HepG2 (cell line): ENCODE measurements at regions not wholly inside any gene's neighbourhood (a gene's known extent, or its start where the extent isn't known, plus 50 kb on each side); places are given as distances from the start of the nearest gene placed in this dataset.

Experiments used
- ATAC-seq: fragments of 200-7000 bp; cut with Tn5 transposase; 3 replicates; pipeline ENCODE4 v1.9.1; 2020; ENCODE audit warnings: mild to moderate bottlenecking, moderate library complexity
- BruUV-seq: library from RNA; stranded (reverse); fragments of 400-500 nt; replicated peaks from 2 replicates; lab custom pipeline; 2021; lab: Mats Ljungman, UMichigan
- CTCF ChIA-PET: fragments of 300-600 bp; formaldehyde crosslinking; extraction: SDS; loops from one replicate; lab custom pipeline; 2021; ENCODE audit warnings: low total read pairs, inconsistent platforms, low intra/inter-chr PET ratio; lab: Yijun Ruan, JAX
- POLR2A ChIA-PET: fragments of 350-600 bp; sonication (Branson Sonifier 250); formaldehyde crosslinking; loops from one replicate; lab custom pipeline; 2020; ENCODE audit warnings: antibody characterized with exemption, inconsistent platforms; lab: Yijun Ruan, JAX
- DNase-seq: peaks from one replicate; pipeline ENCODE4 v3.0.0-alpha.2; 2015; ENCODE audit warnings: low spot score
- FAIRE-seq: peaks from 3 replicates; lab custom pipeline; 2011; peaks lifted over from hg19 to GRCh38; lab: Jason Lieb, UNC
- H2AFZ ChIP-seq: one replicate; pipeline ENCODE4 v1.6.1; 2011; ENCODE audit warnings: low read length, inconsistent platforms
- H3K27ac ChIP-seq: fragments of 300-600 bp; 3 replicates; pipeline ENCODE4 v1.8.0; 2011; ENCODE audit warnings: mixed run types, mild to moderate bottlenecking, mixed read lengths, low read length, inconsistent platforms; ENCODE audit not compliant: insufficient read depth; ENCODE audit errors: extremely low read length
- H3K27me3 ChIP-seq, 2 experiments: fragments of 200-600 bp in 1 of 2; 2 replicates in 1 of 2; 3 replicates in 1 of 2; pipeline versions ENCODE4 v1.6.0 to v1.8.0; 2011; ENCODE audit warnings: low read length in 2 of 2, mild to moderate bottlenecking in 2 of 2, moderate library complexity in 2 of 2, inconsistent platforms in 1 of 2; ENCODE audit not compliant: insufficient read depth in 2 of 2, control insufficient read depth in 1 of 2
- H3K36me3 ChIP-seq, 2 experiments: fragments of 200-600 bp in 1 of 2; replicated peaks in 1 of 2; 2 replicates in 1 of 2; 3 replicates in 1 of 2; pipeline versions ENCODE4 v1.5.1 to v1.8.0; 2011; ENCODE audit warnings: low read length in 2 of 2, inconsistent platforms in 1 of 2; ENCODE audit not compliant: insufficient read depth in 2 of 2, control insufficient read depth in 1 of 2
- H3K4me1 ChIP-seq: 2 replicates; pipeline ENCODE4 v1.5.1; 2012; ENCODE audit warnings: low read length, inconsistent platforms; ENCODE audit not compliant: insufficient read depth
- H3K4me2 ChIP-seq: 2 replicates; pipeline ENCODE4 v1.6.0; 2011; ENCODE audit warnings: low read depth, low read length, inconsistent platforms
- H3K4me3 ChIP-seq, 3 experiments: fragments of 200-600 bp in 1 of 3; sonication (generic), shearing (Covaris generic) in 1 of 3; replicated peaks in 1 of 3; 2 replicates each; pipeline ENCODE4 v1.5.1; 2011 to 2016; ENCODE audit warnings: low read length in 3 of 3, inconsistent platforms in 2 of 3, low read depth in 2 of 3, mild to moderate bottlenecking in 2 of 3, control low read depth in 1 of 3, mixed read lengths in 1 of 3; ENCODE audit not compliant: insufficient read depth in 1 of 3
- H3K79me2 ChIP-seq: one replicate; pipeline ENCODE4 v1.6.1; 2011; ENCODE audit warnings: low read length, inconsistent platforms; ENCODE audit not compliant: insufficient read depth
- H3K9ac ChIP-seq: 2 replicates; pipeline ENCODE4 v1.6.0; 2011; ENCODE audit warnings: mild to moderate bottlenecking, low read depth, low read length, inconsistent platforms; ENCODE audit not compliant: insufficient read depth
- H3K9me3 ChIP-seq: 2 replicates; pipeline ENCODE4 v1.5.1; 2012; ENCODE audit warnings: mild to moderate bottlenecking, low read length
- H4K20me1 ChIP-seq: 2 replicates; pipeline ENCODE4 v1.6.0; 2011; ENCODE audit warnings: inconsistent platforms, mild to moderate bottlenecking, low read length, moderate library complexity; ENCODE audit not compliant: insufficient read depth
- FOSL2 ChIP-seq: sonication (generic); formaldehyde crosslinking; IDR thresholded peaks from 2 replicates; pipeline ENCODE4 v1.4.0; 2020; ENCODE audit warnings: missing genetic modification reagents
- KLF13 ChIP-seq: sonication (generic); formaldehyde crosslinking; IDR thresholded peaks from 2 replicates; pipeline ENCODE4 v1.4.0; 2020; ENCODE audit warnings: mild to moderate bottlenecking, missing genetic modification reagents
- SRSF4 ChIP-seq: fragments of 200-400 bp; formaldehyde crosslinking; IDR thresholded peaks from one replicate; pipeline ENCODE4 v1.6.1; 2018; ENCODE audit warnings: mild to moderate bottlenecking, low read depth, low read length, moderate library complexity; ENCODE audit not compliant: poor library complexity, severe bottlenecking
- ZMAT3 ChIP-seq: sonication (generic); formaldehyde crosslinking; conservative IDR thresholded peaks from 2 replicates; pipeline ENCODE4 v1.7.0; 2021; ENCODE audit warnings: missing genetic modification reagents
- ZNF138 ChIP-seq: sonication (generic); formaldehyde crosslinking; IDR thresholded peaks from 2 replicates; pipeline ENCODE4 v1.5.0; 2020; ENCODE audit warnings: mild to moderate bottlenecking, low read depth, missing genetic modification reagents
- ZNF260 ChIP-seq: sonication (generic); formaldehyde crosslinking; IDR thresholded peaks from 2 replicates; pipeline ENCODE4 v1.4.0; 2020; ENCODE audit warnings: missing genetic modification reagents, low read depth, mild to moderate bottlenecking, borderline replicate concordance
- WGBS: methylation state at CpG from one replicate; pipeline ENCODE4 v1.1.6; 2017; ENCODE audit warnings: low lambda C conversion rate; 5-methylcytosine and 5-hydroxymethylcytosine counted together
- in situ Hi-C: cut with HindIII; loops from 2 replicates; pipeline ENCODE4 v1.10.0; 2017; ENCODE audit warnings: low pct_unique_long_range_greater_than_20kb; ENCODE audit not compliant: extremely low pct_ligation_motif_present
- intact Hi-C: fragments of 100-400 bp; cut with micrococcal nuclease; formaldehyde crosslinking; loops from one replicate; pipeline ENCODE4 v1.10.0; 2022; ENCODE audit not compliant: unreplicated experiment
- TF ChIP-seq, protein P1 (sequence below): sonication (generic); formaldehyde crosslinking; IDR thresholded peaks from 2 replicates; pipeline ENCODE4 v1.8.0; 2022; ENCODE audit warnings: missing genetic modification reagents, mild to moderate bottlenecking, borderline replicate concordance
- TF ChIP-seq, protein P2 (sequence below): IDR thresholded peaks from 2 replicates; pipeline ENCODE4 v1.6.1; 2016; ENCODE audit warnings: missing biosample characterization, missing genetic modification reagents, low read depth

DNA sequence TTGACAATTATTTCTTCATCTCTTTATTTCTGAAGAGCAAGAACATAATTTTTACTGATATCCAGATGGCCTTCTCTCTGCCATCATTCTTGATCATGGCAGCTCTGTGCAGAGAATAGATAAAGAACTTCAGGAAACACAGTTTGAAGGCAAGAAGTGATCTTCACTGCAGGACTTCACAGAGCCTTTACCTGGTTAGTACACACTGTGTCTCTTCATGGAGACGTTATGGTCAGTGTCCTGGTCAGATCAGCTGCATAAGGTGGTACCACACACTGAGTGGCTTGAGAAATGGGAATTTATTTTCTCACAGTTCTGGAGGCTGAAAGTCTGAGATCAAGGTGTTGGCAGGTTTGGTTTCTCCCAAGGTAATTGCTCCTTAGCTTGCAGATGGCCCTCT is 129.5 kb downstream of the UTP18 start:
- Histone ChIP-seq H3K9me3 (no peaks in the 10 kb centered on the region), H3K27ac (no peak overlapping the region), H2AFZ (no peak overlapping the region), H3K4me2 (no peak overlapping the region), H3K4me1 (peaks cover 7% of the 10 kb centered on the region; the same call in 1 of the 2 replicates), H3K4me3 (no peak overlapping the region), H3K27me3 (peaks cover 0 to 4% of the 10 kb centered on the region in 2 experiments; a peak in 1 of 5 replicates), H3K36me3 (no peaks in the 10 kb centered on the region), H4K20me1 (no peaks in the 10 kb centered on the region), H3K9ac (no peak overlapping the region), H3K79me2 (no peaks in the 10 kb centered on the region)
- ATAC-seq: no peak
- WGBS: 0% methylated on average over 1 of the region's 1 CpG
- CTCF ChIA-PET: no interaction called here
- no peak for FAIRE-seq
- POLR2A ChIA-PET: no interaction called here
- intact Hi-C loops: no loop called here
- TF ChIP-seq KLF13 (CRISPR knock-in tag) (no peak), ZNF138 (CRISPR knock-in tag) (no peak), SRSF4 (no peak)
- no TSS peak for BruUV-seq
- no peak for DNase-seq
- in situ Hi-C loops: loop anchor here (25.0 kb wide), 2 partner anchors 147 to 472 kb away; no protein-coding TSS in a partner anchor

DNA sequence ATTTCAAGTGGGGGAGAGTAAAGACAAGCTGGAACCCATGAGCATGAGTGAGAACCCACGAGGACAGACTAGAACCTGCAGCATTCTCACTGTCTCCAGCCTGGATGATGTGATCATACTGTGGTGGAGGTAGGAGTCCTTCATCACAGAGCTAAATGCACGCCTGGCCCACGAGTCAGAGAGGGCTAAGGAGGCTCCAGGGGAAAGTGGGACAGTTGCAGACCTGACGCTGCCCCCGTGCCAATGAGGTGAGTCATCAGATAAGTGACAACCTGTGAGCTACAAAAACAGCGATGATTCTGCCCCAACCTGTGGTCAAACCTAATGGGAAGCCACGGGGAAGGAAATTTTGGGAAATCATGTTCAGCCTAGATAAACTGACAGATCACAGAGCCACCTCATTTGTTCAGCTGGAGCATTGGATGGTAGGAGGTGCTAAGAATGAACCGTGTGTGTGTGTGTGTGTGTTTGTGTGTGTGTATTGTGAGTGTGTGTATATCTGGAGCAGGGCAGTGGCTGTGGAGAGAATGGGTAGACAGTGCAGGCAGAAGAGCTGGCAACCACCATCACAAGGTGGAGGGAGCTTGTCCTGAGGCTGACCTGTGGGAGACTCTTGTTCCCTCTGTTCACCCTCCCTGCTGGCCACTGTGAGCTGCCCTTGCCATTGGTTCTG is 131.8 kb downstream of the UTP18 start:
- intact Hi-C loops: no loop called here
- no peak overlapping the region for H3K9ac ChIP-seq
- POLR2A ChIA-PET: no interaction called here
- no peak overlapping the region for H3K4me3 ChIP-seq
- no peaks in the 10 kb centered on the region for H4K20me1 ChIP-seq
- BruUV-seq: no TSS peak
- no peaks in the 10 kb centered on the region for H3K36me3 ChIP-seq
- H3K9me3 ChIP-seq: no peaks in the 10 kb centered on the region
- FAIRE-seq: no peak
- in situ Hi-C loops: loop anchor here (25.0 kb wide), 2 partner anchors 145 to 470 kb away; no protein-coding TSS in a partner anchor
- H3K4me1 ChIP-seq: peaks cover 7% of the 10 kb centered on the region; the same call in 1 of the 2 replicates
- 4% methylated on average over 8 of the region's 8 CpGs for WGBS
- TF ChIP-seq FOSL2 (CRISPR knock-in tag): peak; percentile 68
- TF ChIP-seq ZMAT3 (CRISPR knock-in tag): no peak
- TF ChIP-seq, protein P1, sequence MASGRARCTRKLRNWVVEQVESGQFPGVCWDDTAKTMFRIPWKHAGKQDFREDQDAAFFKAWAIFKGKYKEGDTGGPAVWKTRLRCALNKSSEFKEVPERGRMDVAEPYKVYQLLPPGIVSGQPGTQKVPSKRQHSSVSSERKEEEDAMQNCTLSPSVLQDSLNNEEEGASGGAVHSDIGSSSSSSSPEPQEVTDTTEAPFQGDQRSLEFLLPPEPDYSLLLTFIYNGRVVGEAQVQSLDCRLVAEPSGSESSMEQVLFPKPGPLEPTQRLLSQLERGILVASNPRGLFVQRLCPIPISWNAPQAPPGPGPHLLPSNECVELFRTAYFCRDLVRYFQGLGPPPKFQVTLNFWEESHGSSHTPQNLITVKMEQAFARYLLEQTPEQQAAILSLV (CRISPR knock-in tag): no peak
- TF ChIP-seq, protein P2, sequence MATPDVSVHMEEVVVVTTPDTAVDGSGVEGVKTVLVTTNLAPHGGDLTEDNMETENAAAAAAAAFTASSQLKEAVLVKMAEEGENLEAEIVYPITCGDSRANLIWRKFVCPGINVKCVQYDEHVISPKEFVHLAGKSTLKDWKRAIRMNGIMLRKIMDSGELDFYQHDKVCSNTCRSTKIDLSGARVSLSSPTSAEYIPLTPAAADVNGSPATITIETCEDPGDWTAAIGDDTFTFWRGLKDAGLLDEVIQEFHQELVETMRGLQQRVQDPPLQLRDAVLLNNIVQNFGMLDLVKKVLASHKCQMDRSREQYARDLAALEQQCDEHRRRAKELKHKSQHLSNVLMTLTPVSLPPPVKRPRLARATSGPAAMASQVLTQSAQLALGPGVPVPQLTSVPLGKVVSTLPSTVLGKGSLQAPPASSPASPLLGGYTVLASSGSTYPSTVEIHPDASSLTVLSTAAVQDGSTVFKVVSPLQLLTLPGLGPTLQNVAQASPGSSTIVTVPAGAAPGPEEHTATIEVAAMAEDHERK (CRISPR knock-in tag): no peak
- no peak for TF ChIP-seq ZNF260 (CRISPR knock-in tag)
- TF ChIP-seq, all 625 proteins: peak for 1
- ATAC-seq (peak; percentile 62), DNase-seq (no peak)
- CTCF ChIA-PET: no interaction called here
- H3K27me3 ChIP-seq: peaks cover 3 to 15% of the 10 kb centered on the region in 2 experiments; a peak in 3 of 5 replicates
- no peak overlapping the region for H2AFZ ChIP-seq
- H3K4me2 ChIP-seq: no peak overlapping the region
- H3K27ac ChIP-seq: no peak overlapping the region
- H3K79me2 ChIP-seq: no peaks in the 10 kb centered on the region
